ENCODE measurements at regions not wholly inside any gene's neighbourhood (a gene's known extent, or its start where the extent isn't known, plus 50 kb on each side); places are given as distances from the start of the nearest gene placed in this dataset.

DNA sequence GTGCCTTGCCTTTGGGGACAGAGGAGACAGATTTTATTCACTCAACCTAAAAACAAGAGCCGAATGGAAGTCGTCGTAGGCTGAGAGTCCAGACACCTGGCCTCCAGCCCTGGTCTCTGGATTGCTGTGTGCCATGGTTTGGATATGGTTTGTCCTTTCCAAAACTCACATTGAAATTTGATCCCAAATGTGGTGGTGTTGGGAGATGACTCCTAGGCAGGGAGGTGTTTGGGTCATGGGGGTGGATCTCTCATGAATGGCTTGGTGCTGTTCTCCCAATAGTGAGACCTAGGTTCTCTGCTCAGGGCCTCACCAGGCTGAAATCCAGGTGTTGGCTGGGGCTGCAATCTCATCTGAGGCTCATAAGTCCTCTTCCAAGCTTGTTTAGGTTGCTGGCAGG, 75.5 kb downstream of the FOXD2 start:
- no peaks in the 10 kb centered on the region for H4K20me1 ChIP-seq (ENCODE audit: insufficient read depth)
- H3K4me2 ChIP-seq (ENCODE audit: unreplicated experiment) = no peak overlapping the region
- H3K27ac ChIP-seq = no peak overlapping the region
- no peak for TF ChIP-seq EZH2 (IDR thresholded peaks at IDR 0.05; ENCODE audit: insufficient read depth, poor library complexity, severe bottlenecking)
- no peak for TF ChIP-seq EZH2phosphoT487 (IDR thresholded peaks at IDR 0.05; ENCODE audit: insufficient read depth, low read depth)
- no peaks in the 10 kb centered on the region for H3K4me1 ChIP-seq (ENCODE audit: insufficient read depth)
- in situ Hi-C loops (cut with MboI) = no loop called here
- H3K9ac ChIP-seq = no peak overlapping the region
- H3F3A ChIP-seq (ENCODE audit: insufficient read depth) = no peaks in the 10 kb centered on the region
- WGBS, 2 experiments (ENCODE audit: low coverage in 1 of 2, low lambda C conversion rate in 2 of 2, missing lambda C conversion rate in 2 of 2) = 69 to 70% methylated on average over 3 of the region's 3 CpGs
- H3K36me3 ChIP-seq (ENCODE audit: low read depth) = no peaks in the 10 kb centered on the region
- H3K79me2 ChIP-seq (ENCODE audit: insufficient read depth) = no peaks in the 10 kb centered on the region
- no peak overlapping the region for H3K4me3 ChIP-seq
- DNase-seq = no peak
- H3K9me2 ChIP-seq (ENCODE audit: insufficient read depth) = no peaks in the 10 kb centered on the region
- H3K27me3 ChIP-seq (replicated peaks; ENCODE audit: insufficient read depth) = peaks cover 16% of the 10 kb centered on the region
- H3K9me3 ChIP-seq (ENCODE audit: low read depth) = no peaks in the 10 kb centered on the region
- no peak overlapping the region for H2AFZ ChIP-seq

DNA sequence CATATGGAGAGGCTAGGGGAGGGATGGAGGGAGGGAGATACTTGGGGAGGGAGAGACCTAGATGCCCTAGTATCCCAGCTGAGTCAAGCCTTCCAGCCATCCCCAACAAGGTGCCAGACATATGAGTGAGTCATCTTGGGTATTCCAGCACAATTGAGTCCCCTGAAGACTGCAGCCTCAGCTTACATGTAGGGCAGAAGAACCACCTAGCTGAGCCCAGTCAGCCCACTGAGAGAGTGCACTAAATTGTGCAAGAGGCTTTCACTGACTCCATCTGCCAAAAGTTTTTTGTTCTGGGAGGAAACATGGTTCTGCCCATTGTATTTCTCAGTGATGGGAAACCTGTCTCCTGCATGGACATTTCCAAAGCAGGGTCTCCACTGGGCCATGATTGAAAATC, 76.4 kb downstream of the FOXD2 start:
- Histone ChIP-seq H3F3A (ENCODE audit: insufficient read depth) (no peaks in the 10 kb centered on the region), H3K4me1 (ENCODE audit: insufficient read depth) (no peaks in the 10 kb centered on the region), H3K4me3 (no peak overlapping the region), H3K79me2 (ENCODE audit: insufficient read depth) (no peaks in the 10 kb centered on the region), H3K9me2 (ENCODE audit: insufficient read depth) (no peaks in the 10 kb centered on the region), H3K36me3 (ENCODE audit: low read depth) (no peaks in the 10 kb centered on the region), H3K4me2 (ENCODE audit: unreplicated experiment) (no peak overlapping the region), H2AFZ (no peak overlapping the region), H3K9me3 (ENCODE audit: low read depth) (no peaks in the 10 kb centered on the region), H3K27me3 (replicated peaks; ENCODE audit: insufficient read depth) (peaks cover 10% of the 10 kb centered on the region), H3K27ac (no peak overlapping the region), H3K9ac (no peak overlapping the region), H4K20me1 (ENCODE audit: insufficient read depth) (no peaks in the 10 kb centered on the region)
- no peak for DNase-seq
- TF ChIP-seq EZH2 (IDR thresholded peaks at IDR 0.05; ENCODE audit: insufficient read depth, poor library complexity, severe bottlenecking) (no peak), EZH2phosphoT487 (IDR thresholded peaks at IDR 0.05; ENCODE audit: insufficient read depth, low read depth) (no peak)
- in situ Hi-C loops (cut with MboI) = no loop called here

GRCh38 chr1:47515164-47515789, 77.4 kb downstream of the FOXD2 start:
- no peaks in the 10 kb centered on the region for H3K9me3 ChIP-seq (ENCODE audit: low read depth)
- no peak for DNase-seq
- in situ Hi-C loops (cut with MboI) = no loop called here
- H3K4me3 ChIP-seq = no peak overlapping the region
- 53 to 56% methylated on average over 8 of the region's 8 CpGs for WGBS, 2 experiments (ENCODE audit: low coverage in 1 of 2, low lambda C conversion rate in 2 of 2, missing lambda C conversion rate in 2 of 2)
- no peaks in the 10 kb centered on the region for H3K36me3 ChIP-seq (ENCODE audit: low read depth)
- H3K9ac ChIP-seq = no peak overlapping the region
- no peaks in the 10 kb centered on the region for H3K4me1 ChIP-seq (ENCODE audit: insufficient read depth)
- no peaks in the 10 kb centered on the region for H4K20me1 ChIP-seq (ENCODE audit: insufficient read depth)
- H3K27me3 ChIP-seq (replicated peaks; ENCODE audit: insufficient read depth) = 0 out of 2 replicates have a peak, but pooled peaks cover 2% of the 10 kb centered on the region
- no peaks in the 10 kb centered on the region for H3F3A ChIP-seq (ENCODE audit: insufficient read depth)
- TF ChIP-seq EZH2phosphoT487 (IDR thresholded peaks at IDR 0.05; ENCODE audit: insufficient read depth, low read depth) = no peak
- no peak for TF ChIP-seq EZH2 (IDR thresholded peaks at IDR 0.05; ENCODE audit: insufficient read depth, poor library complexity, severe bottlenecking)
- no peak overlapping the region for H3K4me2 ChIP-seq (ENCODE audit: unreplicated experiment)
- no peak overlapping the region for H3K27ac ChIP-seq
- H2AFZ ChIP-seq = no peak overlapping the region
- H3K9me2 ChIP-seq (ENCODE audit: insufficient read depth) = no peaks in the 10 kb centered on the region
- H3K79me2 ChIP-seq (ENCODE audit: insufficient read depth) = no peaks in the 10 kb centered on the region

DNA sequence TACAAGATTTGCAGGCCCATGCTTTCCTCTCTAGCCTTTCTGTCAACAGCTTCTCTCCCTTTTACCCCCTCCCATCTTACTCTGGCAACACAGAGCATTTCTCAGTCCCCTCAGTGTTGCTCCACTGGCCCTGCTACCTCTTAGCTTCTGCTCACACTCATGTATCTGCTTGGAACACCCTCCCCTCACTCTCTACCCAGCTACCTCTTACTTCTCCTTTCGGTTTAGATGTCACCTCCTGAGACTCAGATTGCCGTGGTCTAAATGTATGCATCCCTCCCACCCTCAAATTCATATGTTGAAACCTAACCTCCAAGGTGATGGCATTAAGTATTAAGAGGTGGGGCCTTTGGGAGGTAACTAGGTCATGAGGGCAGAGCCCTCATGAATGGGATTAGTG, 80.1 kb downstream of the FOXD2 start:
- H3K4me1 ChIP-seq (ENCODE audit: insufficient read depth) = no peaks in the 10 kb centered on the region
- H3K36me3 ChIP-seq (ENCODE audit: low read depth) = no peaks in the 10 kb centered on the region
- TF ChIP-seq EZH2phosphoT487 (IDR thresholded peaks at IDR 0.05; ENCODE audit: insufficient read depth, low read depth) = no peak
- TF ChIP-seq EZH2 (IDR thresholded peaks at IDR 0.05; ENCODE audit: insufficient read depth, poor library complexity, severe bottlenecking) = no peak
- H2AFZ ChIP-seq = no peak overlapping the region
- no peaks in the 10 kb centered on the region for H4K20me1 ChIP-seq (ENCODE audit: insufficient read depth)
- no peaks in the 10 kb centered on the region for H3K27me3 ChIP-seq (replicated peaks; ENCODE audit: insufficient read depth)
- no peaks in the 10 kb centered on the region for H3K79me2 ChIP-seq (ENCODE audit: insufficient read depth)
- H3K9ac ChIP-seq = no peak overlapping the region
- 47 to 51% methylated on average over 2 of the region's 2 CpGs for WGBS, 2 experiments (ENCODE audit: low coverage in 1 of 2, low lambda C conversion rate in 2 of 2, missing lambda C conversion rate in 2 of 2)
- H3F3A ChIP-seq (ENCODE audit: insufficient read depth) = no peaks in the 10 kb centered on the region
- in situ Hi-C loops (cut with MboI) = no loop called here
- H3K9me3 ChIP-seq (ENCODE audit: low read depth) = no peaks in the 10 kb centered on the region
- no peak for DNase-seq
- no peak overlapping the region for H3K27ac ChIP-seq
- H3K9me2 ChIP-seq (ENCODE audit: insufficient read depth) = no peaks in the 10 kb centered on the region
- no peak overlapping the region for H3K4me3 ChIP-seq
- no peak overlapping the region for H3K4me2 ChIP-seq (ENCODE audit: unreplicated experiment)

DNA sequence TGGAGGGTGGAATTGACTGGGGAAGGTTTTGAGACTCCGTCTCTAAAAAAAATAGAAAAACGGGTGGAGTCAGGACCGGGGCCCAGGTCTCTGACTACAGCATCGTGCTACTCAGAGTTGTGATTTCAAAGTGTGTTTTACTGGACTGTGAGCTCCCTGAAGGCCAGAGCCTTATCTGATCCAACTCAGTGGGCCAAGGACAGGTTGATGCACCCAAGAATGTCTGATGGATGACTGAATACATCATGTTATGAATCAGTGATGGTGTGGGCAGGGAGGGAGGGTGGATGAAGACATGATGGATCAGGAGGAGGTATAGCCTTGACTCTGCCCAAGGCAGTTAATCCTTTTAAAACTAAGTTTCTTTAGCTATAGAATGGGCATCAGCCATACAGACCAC, 81.6 kb downstream of the FOXD2 start:
- Histone ChIP-seq H3K27ac (no peak overlapping the region), H3K9me2 (ENCODE audit: insufficient read depth) (no peaks in the 10 kb centered on the region), H3K9ac (no peak overlapping the region), H3K4me3 (no peak overlapping the region), H3K36me3 (ENCODE audit: low read depth) (no peaks in the 10 kb centered on the region), H3F3A (ENCODE audit: insufficient read depth) (no peaks in the 10 kb centered on the region), H3K4me2 (ENCODE audit: unreplicated experiment) (no peak overlapping the region), H2AFZ (no peak overlapping the region), H3K9me3 (ENCODE audit: low read depth) (no peaks in the 10 kb centered on the region), H3K4me1 (ENCODE audit: insufficient read depth) (no peaks in the 10 kb centered on the region), H4K20me1 (ENCODE audit: insufficient read depth) (no peaks in the 10 kb centered on the region), H3K79me2 (ENCODE audit: insufficient read depth) (no peaks in the 10 kb centered on the region), H3K27me3 (replicated peaks; ENCODE audit: insufficient read depth) (no peaks in the 10 kb centered on the region; the same call in 1 of the 2 replicates)
- in situ Hi-C loops (cut with MboI) = no loop called here
- TF ChIP-seq EZH2 (IDR thresholded peaks at IDR 0.05; ENCODE audit: insufficient read depth, poor library complexity, severe bottlenecking) = no peak
- TF ChIP-seq EZH2phosphoT487 (IDR thresholded peaks at IDR 0.05; ENCODE audit: insufficient read depth, low read depth) = no peak
- WGBS, 2 experiments (ENCODE audit: low coverage in 1 of 2, low lambda C conversion rate in 2 of 2, missing lambda C conversion rate in 2 of 2) = 53 to 61% methylated on average over 4 of the region's 4 CpGs
- DNase-seq = no peak
